Mammary epithelial cell (primary cell): ENCODE measurements at regions not wholly inside any gene's neighbourhood (a gene's known extent, or its start where the extent isn't known, plus 50 kb on each side); places are given as distances from the start of the nearest gene placed in this dataset.

ENCODE experiments used
- EZH2 ChIP-seq: IDR thresholded peaks from 2 replicates; pipeline ENCODE4 v1.6.1; 2012; ENCODE audit warnings: low read length, inconsistent platforms, borderline replicate concordance
- TF ChIP-seq, protein P1 (sequence below), 2 donors: IDR thresholded peaks in 1 of 2; conservative IDR thresholded peaks in 1 of 2; 2 replicates each; pipeline ENCODE4 v1.5.1; 2011 to 2012; ENCODE audit warnings: inconsistent platforms in 2 of 2, low read length in 2 of 2, mild to moderate bottlenecking in 2 of 2, control low read depth in 1 of 2, low read depth in 1 of 2; ENCODE audit not compliant: insufficient read depth in 1 of 2; ENCODE audit errors: extremely low read depth in 1 of 2

DNA sequence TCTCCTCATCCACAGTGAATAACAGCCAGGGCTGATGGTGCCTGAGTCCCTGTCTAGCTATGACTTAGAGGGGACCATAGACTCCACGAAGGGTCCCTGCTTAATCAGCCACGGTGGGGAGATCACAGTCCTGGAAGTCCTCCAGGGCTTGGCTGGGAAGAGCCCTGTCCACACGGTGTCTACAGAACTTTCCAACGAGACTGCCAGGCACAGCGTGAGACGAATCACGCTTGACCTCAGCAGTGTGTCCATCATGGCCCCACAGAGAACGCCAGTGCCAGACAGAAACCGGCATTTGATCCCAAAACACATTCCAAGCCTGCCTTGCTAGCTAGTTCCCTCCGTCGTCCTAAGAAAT lies 143.4 kb downstream of the CRYBB2 start:
- TF ChIP-seq, protein P1, sequence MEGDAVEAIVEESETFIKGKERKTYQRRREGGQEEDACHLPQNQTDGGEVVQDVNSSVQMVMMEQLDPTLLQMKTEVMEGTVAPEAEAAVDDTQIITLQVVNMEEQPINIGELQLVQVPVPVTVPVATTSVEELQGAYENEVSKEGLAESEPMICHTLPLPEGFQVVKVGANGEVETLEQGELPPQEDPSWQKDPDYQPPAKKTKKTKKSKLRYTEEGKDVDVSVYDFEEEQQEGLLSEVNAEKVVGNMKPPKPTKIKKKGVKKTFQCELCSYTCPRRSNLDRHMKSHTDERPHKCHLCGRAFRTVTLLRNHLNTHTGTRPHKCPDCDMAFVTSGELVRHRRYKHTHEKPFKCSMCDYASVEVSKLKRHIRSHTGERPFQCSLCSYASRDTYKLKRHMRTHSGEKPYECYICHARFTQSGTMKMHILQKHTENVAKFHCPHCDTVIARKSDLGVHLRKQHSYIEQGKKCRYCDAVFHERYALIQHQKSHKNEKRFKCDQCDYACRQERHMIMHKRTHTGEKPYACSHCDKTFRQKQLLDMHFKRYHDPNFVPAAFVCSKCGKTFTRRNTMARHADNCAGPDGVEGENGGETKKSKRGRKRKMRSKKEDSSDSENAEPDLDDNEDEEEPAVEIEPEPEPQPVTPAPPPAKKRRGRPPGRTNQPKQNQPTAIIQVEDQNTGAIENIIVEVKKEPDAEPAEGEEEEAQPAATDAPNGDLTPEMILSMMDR (conservative IDR thresholded peaks at IDR 0.05 in 1 of 2, IDR thresholded peaks at IDR 0.05 in 1 of 2; ENCODE audit: extremely low read depth in 1 of 2, insufficient read depth in 1 of 2, low read depth in 1 of 2, low read length in 2 of 2): no peak
- no peak for TF ChIP-seq EZH2
